Right lobe of liver (tissue), 4 donors: ENCODE measurements at regions not wholly inside any gene's neighbourhood (a gene's known extent, or its start where the extent isn't known, plus 50 kb on each side); places are given as distances from the start of the nearest gene placed in this dataset.

Experiments used
- CTCF ChIP-seq, 4 donors: fragments of 200-600 bp in 3 of 4; fragments of 450-650 bp in 1 of 4; IDR thresholded peaks; one replicate each; pipeline versions ENCODE4 v1.5.1 to v1.8.0; 2016 to 2022; ENCODE audit warnings: antibody characterized with exemption in 4 of 4, mild to moderate bottlenecking in 2 of 4
- POLR2A ChIP-seq: fragments of 450-650 bp; IDR thresholded peaks from one replicate; pipeline ENCODE4 v1.6.1; 2017; ENCODE audit warnings: antibody characterized with exemption, mild to moderate bottlenecking
- donor health status: DM: no; HTN: no; CAD: no.
- donor health status: DM: no; HTN: no; CAD: no.
- donor health status: DM: no; HTN: yes; CAD: no.

GRCh38 chr4:66204534-66205247 lies 534.4 kb upstream of the EPHA5 start:
- TF ChIP-seq CTCF (IDR thresholded peaks at IDR 0.05), result no peak
- no peak for TF ChIP-seq POLR2A
